ENCODE measurements at regions not wholly inside any gene's neighbourhood (a gene's known extent, or its start where the extent isn't known, plus 50 kb on each side); places are given as distances from the start of the nearest gene placed in this dataset.

GRCh38 chr2:220000586-220000985, 373.2 kb downstream of the SLC4A3 start:
- Histone ChIP-seq H3K27ac (no peak overlapping the region), H3K27me3 (no peaks in the 10 kb centered on the region), H3K4me3 (no peak overlapping the region), H3K4me1 (peaks cover 0 to 2% (median 0%) of the 10 kb centered on the region in 9 donors), H3K36me3 (no peaks in the 10 kb centered on the region), H3K9me3 (no peaks in the 10 kb centered on the region)
- TF ChIP-seq CTCF (IDR thresholded peaks at IDR 0.05), result no peak
- WGBS, 2 donors, result 88 to 89% methylated on average over 4 of the region's 4 CpGs
- DNase-seq, result no peak
- intact Hi-C loops (cut with DNase I), result loop anchor here in 1 of 10 donors (10.0 kb wide), 1 partner anchor 266 kb away; no protein-coding TSS in a partner anchor
- ATAC-seq, result no peak

GRCh38 chr2:220001751-220002150, 374.3 kb downstream of the SLC4A3 start:
- Histone ChIP-seq H3K4me3 (no peak overlapping the region), H3K27me3 (no peaks in the 10 kb centered on the region), H3K9me3 (no peaks in the 10 kb centered on the region), H3K36me3 (no peaks in the 10 kb centered on the region), H3K4me1 (peaks cover 0 to 7% (median 0%) of the 10 kb centered on the region in 9 donors), H3K27ac (no peak overlapping the region)
- DNase-seq (no peak), ATAC-seq (no peak)
- intact Hi-C loops (cut with DNase I), result loop anchor here in 1 of 10 donors (10.0 kb wide), 1 partner anchor 267 kb away; no protein-coding TSS in a partner anchor
- whole genome bisulfite sequencing, 2 donors, result 62 to 66% methylated on average over 3 of the region's 3 CpGs
- no peak for TF ChIP-seq CTCF (IDR thresholded peaks at IDR 0.05)

GRCh38 chr2:220002251-220002650, 374.8 kb downstream of the SLC4A3 start:
- Histone ChIP-seq H3K27ac (no peak overlapping the region), H3K36me3 (no peaks in the 10 kb centered on the region), H3K27me3 (no peaks in the 10 kb centered on the region), H3K4me3 (no peak overlapping the region), H3K4me1 (peaks cover 0 to 7% (median 0%) of the 10 kb centered on the region in 9 donors), H3K9me3 (peaks cover 0 to 3% (median 0%) of the 10 kb centered on the region in 11 donors)
- 67 to 76% methylated on average over 4 of the region's 4 CpGs for WGBS, 2 donors
- intact Hi-C loops (cut with DNase I), result loop anchor here in 1 of 10 donors (10.0 kb wide), 1 partner anchor 267 kb away; no protein-coding TSS in a partner anchor
- no peak for DNase-seq
- ATAC-seq, result no peak
- TF ChIP-seq CTCF (IDR thresholded peaks at IDR 0.05), result no peak

- intact Hi-C loops (cut with DNase I), result loop anchor here in 1 of 10 donors (10.0 kb wide), 1 partner anchor 268 kb away; no protein-coding TSS in a partner anchor
- TF ChIP-seq CTCF (IDR thresholded peaks at IDR 0.05), result no peak
- H3K4me3 ChIP-seq, result no peak overlapping the region
- H3K36me3 ChIP-seq, result no peaks in the 10 kb centered on the region
- H3K27ac ChIP-seq, result no peak overlapping the region
- no peaks in the 10 kb centered on the region for H3K27me3 ChIP-seq
- peaks cover 0 to 7% (median 0%) of the 10 kb centered on the region in 9 donors for H3K4me1 ChIP-seq
- no peak for ATAC-seq
- H3K9me3 ChIP-seq, result peaks cover 0 to 6% (median 0%) of the 10 kb centered on the region in 11 donors
- no peak for DNase-seq
- 89 to 95% methylated on average over 3 of the region's 3 CpGs for WGBS, 2 donors
Measured at GRCh38 chr2:220002699-220003098, 375.3 kb downstream of the SLC4A3 start.

Measured in heart right ventricle (tissue), 16 donors.